ENCODE measurements at regions not wholly inside any gene's neighbourhood (a gene's known extent, or its start where the extent isn't known, plus 50 kb on each side); places are given as distances from the start of the nearest gene placed in this dataset.
A peak's percentile ranks its signal among the peaks of the same experiment; 100 is the strongest.
"Not testable (repeated sequence)": the region's sequence is repeated elsewhere in the genome, so short reads cannot be mapped to it uniquely, and the experiment has no call there.

DNA sequence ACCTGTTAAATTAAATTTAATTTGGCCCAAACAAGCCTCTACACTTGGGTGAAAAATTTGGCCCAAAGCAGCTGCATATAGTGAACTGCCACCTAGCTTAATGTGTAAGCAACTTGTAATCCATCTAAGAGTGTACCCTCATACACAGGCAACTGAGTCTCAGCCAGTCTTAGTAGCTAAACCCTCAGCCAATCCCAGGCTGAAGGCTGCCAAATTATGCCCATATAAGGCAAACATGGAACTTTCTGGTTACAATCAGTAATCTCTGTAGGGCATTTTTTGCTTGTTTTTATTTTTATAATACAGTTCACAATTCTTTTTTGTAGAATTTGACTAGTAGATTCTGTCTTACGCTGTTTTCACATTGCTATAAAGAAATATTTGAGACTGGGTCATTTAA is 958.7 kb downstream of the FSCB start:
- no peak overlapping the region for H3K4me3 Mint-ChIP-seq
- TF ChIP-seq, protein P1, sequence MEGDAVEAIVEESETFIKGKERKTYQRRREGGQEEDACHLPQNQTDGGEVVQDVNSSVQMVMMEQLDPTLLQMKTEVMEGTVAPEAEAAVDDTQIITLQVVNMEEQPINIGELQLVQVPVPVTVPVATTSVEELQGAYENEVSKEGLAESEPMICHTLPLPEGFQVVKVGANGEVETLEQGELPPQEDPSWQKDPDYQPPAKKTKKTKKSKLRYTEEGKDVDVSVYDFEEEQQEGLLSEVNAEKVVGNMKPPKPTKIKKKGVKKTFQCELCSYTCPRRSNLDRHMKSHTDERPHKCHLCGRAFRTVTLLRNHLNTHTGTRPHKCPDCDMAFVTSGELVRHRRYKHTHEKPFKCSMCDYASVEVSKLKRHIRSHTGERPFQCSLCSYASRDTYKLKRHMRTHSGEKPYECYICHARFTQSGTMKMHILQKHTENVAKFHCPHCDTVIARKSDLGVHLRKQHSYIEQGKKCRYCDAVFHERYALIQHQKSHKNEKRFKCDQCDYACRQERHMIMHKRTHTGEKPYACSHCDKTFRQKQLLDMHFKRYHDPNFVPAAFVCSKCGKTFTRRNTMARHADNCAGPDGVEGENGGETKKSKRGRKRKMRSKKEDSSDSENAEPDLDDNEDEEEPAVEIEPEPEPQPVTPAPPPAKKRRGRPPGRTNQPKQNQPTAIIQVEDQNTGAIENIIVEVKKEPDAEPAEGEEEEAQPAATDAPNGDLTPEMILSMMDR (IDR thresholded peaks at IDR 0.05): no peak
- H3K27me3 Mint-ChIP-seq (ENCODE audit: low read depth, poor library complexity): peaks cover 3% of the 10 kb centered on the region
- no peaks in the 10 kb centered on the region for H3K9me3 Mint-ChIP-seq
- DNase-seq: no peak
- H3K4me1 Mint-ChIP-seq: no peaks in the 10 kb centered on the region
- H3K27ac Mint-ChIP-seq: no peak overlapping the region
- H3K36me3 Mint-ChIP-seq (ENCODE audit: low read depth): no peaks in the 10 kb centered on the region

DNA sequence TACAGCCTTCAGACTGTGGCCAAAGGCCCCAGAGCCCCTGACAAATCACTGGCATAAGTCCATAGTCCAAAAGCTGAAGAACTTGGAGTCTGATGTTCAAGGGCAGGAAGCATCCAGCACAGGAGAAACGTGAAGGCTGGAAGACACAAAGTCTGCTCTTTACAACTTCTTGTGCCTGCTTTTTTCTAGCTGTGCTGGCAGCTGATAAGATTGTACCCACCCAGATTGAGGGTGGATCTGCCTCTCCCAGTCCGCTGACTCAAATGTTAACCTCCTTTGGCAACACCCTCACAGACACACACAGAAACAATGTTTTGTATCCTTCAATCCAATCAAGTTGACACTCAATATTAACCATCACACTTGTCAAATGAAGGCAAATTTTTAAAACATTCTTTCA is 959.5 kb downstream of the FSCB start:
- H3K4me3 Mint-ChIP-seq; H3K9me3 Mint-ChIP-seq; H3K36me3 Mint-ChIP-seq (ENCODE audit: low read depth); H3K27me3 Mint-ChIP-seq (ENCODE audit: low read depth, poor library complexity); H3K4me1 Mint-ChIP-seq; H3K27ac Mint-ChIP-seq; DNase-seq: not testable (repeated sequence)

DNA sequence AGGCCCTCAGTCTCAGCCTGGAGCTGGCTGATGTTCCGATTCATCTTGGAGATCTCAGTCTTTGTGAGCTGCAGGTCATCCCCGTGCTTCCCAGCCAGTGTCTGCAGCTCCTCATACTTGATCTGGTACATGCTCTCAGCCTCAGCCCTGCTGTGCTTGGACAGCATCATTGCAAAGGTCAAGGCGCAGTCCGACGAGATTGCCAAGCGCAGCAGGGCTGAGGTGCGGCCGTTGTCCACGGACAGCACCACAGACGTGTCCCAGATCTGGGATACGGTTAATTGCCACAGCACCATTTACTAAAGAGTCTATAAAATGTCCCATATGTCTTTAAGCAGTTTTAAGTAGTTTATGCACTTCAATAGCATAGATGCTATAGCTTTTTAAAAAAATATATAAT is 965.7 kb downstream of the FSCB start:
- Mint-ChIP-seq H3K36me3 (ENCODE audit: low read depth) (no peaks in the 10 kb centered on the region), H3K9me3 (no peaks in the 10 kb centered on the region), H3K27ac (no peak overlapping the region), H3K4me1 (peaks cover 6% of the 10 kb centered on the region), H3K27me3 (ENCODE audit: low read depth, poor library complexity) (no peaks in the 10 kb centered on the region), H3K4me3 (no peak overlapping the region)
- TF ChIP-seq, protein P1 (IDR thresholded peaks at IDR 0.05): no peak
- no peak for DNase-seq

DNA sequence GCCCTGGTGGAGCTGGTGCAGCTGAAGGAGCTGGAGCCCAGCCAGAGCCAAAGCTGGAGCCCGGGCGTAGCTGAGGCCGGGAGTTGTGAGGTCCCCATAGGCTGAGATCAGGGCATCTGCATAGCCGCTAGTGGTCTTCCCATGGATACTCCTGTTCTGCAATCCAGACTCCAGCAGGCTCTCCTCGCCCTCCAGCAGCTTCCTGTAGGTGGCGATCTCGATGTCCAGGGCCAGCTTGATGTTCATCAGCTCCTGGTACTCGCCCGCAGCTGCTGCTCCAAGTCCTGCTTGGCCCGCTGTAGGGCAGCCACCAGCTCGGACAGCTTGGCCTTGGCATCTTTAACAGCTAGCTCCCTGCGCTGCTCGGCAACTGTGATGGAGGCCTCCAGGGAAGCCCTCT is 966.1 kb downstream of the FSCB start:
- peak; percentile 14 for DNase-seq
- TF ChIP-seq, protein P1 (IDR thresholded peaks at IDR 0.05): peak; percentile 24
- Mint-ChIP-seq H3K9me3 (no peaks in the 10 kb centered on the region), H3K4me3 (no peak overlapping the region), H3K36me3 (ENCODE audit: low read depth) (no peaks in the 10 kb centered on the region), H3K27ac (no peak overlapping the region), H3K4me1 (peaks cover 6% of the 10 kb centered on the region), H3K27me3 (ENCODE audit: low read depth, poor library complexity) (no peaks in the 10 kb centered on the region)

DNA sequence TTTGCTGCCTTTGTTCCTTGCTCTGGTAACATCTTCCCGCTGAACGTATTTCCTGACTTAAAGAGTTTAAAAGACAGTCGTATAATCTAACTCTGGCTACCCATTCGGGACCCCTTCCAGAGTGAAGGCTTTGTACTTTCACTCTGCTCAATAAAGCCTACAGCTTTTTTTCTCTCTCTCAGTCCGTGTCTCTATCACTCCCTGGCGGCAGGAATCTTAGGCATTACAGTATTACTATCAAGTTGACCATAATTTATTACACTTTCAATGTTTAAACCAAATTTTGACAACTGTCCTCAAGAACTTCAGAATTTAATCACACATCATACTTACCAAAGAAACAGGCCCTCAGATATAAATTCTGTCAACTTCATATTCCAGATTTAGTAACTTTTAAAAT is 967.9 kb downstream of the FSCB start:
- Mint-ChIP-seq H3K27me3 (ENCODE audit: low read depth, poor library complexity) (no peaks in the 10 kb centered on the region), H3K4me1 (peaks cover 6% of the 10 kb centered on the region), H3K9me3 (peaks cover 13% of the 10 kb centered on the region), H3K36me3 (ENCODE audit: low read depth) (peaks cover 6% of the 10 kb centered on the region), H3K4me3 (no peak overlapping the region), H3K27ac (no peak overlapping the region)
- TF ChIP-seq, protein P1 (IDR thresholded peaks at IDR 0.05): peak; percentile 45
- no peak for DNase-seq

DNA sequence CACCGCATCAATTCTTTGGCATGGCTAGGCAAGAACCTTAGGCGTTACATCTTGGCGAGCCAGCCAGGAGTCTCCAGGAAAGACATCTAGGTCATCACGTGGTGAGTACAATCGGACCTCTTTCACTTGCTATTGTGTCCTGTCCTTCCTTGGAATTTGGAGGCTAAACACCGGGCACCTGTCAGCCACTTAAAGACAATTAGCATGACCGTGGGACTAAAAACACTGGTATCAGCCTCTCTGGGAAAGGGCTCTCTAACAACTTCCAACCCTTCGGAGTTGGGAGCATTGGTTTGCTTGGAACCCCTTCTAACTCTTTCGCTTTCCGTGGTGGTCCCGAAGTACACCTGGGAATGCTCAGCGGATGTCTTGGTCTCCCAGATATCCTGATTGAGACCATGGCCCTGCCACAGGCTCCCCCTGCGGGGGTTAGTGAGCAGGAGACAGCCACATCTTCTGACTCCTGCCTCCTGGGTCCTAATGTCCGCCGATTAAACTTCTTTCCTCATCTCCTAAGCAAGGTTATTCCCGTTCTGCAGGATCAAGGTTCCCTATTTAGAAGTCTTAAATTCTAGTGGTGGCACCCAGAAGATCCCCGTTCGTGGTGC is 971.7 kb downstream of the FSCB start:
- Mint-ChIP-seq H3K4me1 (peaks cover 6% of the 10 kb centered on the region), H3K9me3 (peaks cover 26% of the 10 kb centered on the region), H3K36me3 (ENCODE audit: low read depth) (peaks cover 6% of the 10 kb centered on the region), H3K27me3 (ENCODE audit: low read depth, poor library complexity) (no peaks in the 10 kb centered on the region), H3K4me3 (no peak overlapping the region), H3K27ac (no peak overlapping the region)
- no peak for DNase-seq
- TF ChIP-seq, protein P1 (IDR thresholded peaks at IDR 0.05): no peak

Data from nephron progenitor cell (in vitro differentiated cells).